ENCODE measurements at regions not wholly inside any gene's neighbourhood (a gene's known extent, or its start where the extent isn't known, plus 50 kb on each side); places are given as distances from the start of the nearest gene placed in this dataset.

- peaks cover 3% of the 10 kb centered on the region; the same call in 1 of the 2 replicates for H3K4me1 ChIP-seq (replicated peaks; ENCODE audit: insufficient read depth)
- H3K9me3 ChIP-seq (ENCODE audit: insufficient read depth, low read depth): no peaks in the 10 kb centered on the region
- no peak for DNase-seq
- H3K9me2 ChIP-seq (ENCODE audit: insufficient read depth): no peaks in the 10 kb centered on the region
- no peaks in the 10 kb centered on the region for H4K20me1 ChIP-seq (ENCODE audit: insufficient read depth)
- H3F3A ChIP-seq (ENCODE audit: insufficient read depth, low read depth): no peaks in the 10 kb centered on the region
- no peak overlapping the region for H3K4me2 ChIP-seq
- no peaks in the 10 kb centered on the region for H3K27me3 ChIP-seq (ENCODE audit: insufficient read depth, low read depth)
- no TSS peak for BruUV-seq (replicated peaks)
- intact Hi-C loops (cut with micrococcal nuclease; ENCODE audit: unreplicated experiment): no loop called here
- no peaks in the 10 kb centered on the region for H3K79me2 ChIP-seq (ENCODE audit: low read depth)
- 0 out of 2 replicates have a peak overlapping the region, but pooled peaks have one; percentile 33 for H2AFZ ChIP-seq
- TF ChIP-seq CTCF (conservative IDR thresholded peaks at IDR 0.05): no peak
- TF ChIP-seq EZH2 (IDR thresholded peaks at IDR 0.05; ENCODE audit: low read depth): no peak
- no peaks in the 10 kb centered on the region for H3K36me3 ChIP-seq (ENCODE audit: low read depth)
- CTCF ChIA-PET: no interaction called here
- POLR2A ChIA-PET (ENCODE audit: unreplicated experiment): no interaction called here
- H3K4me3 ChIP-seq: no peak overlapping the region
- no peak overlapping the region for H3K27ac ChIP-seq
These were observed 272.2 kb upstream of the CFAP20DC start for GRCh38 chr3:59321881-59322540.

- Histone ChIP-seq H3K4me2 (no peak overlapping the region), H3K4me3 (no peak overlapping the region), H3K79me2 (ENCODE audit: low read depth) (no peaks in the 10 kb centered on the region), H4K20me1 (ENCODE audit: insufficient read depth) (no peaks in the 10 kb centered on the region), H2AFZ (no peak overlapping the region), H3K4me1 (replicated peaks; ENCODE audit: insufficient read depth) (no peaks in the 10 kb centered on the region), H3F3A (ENCODE audit: insufficient read depth, low read depth) (no peaks in the 10 kb centered on the region), H3K9me2 (ENCODE audit: insufficient read depth) (no peaks in the 10 kb centered on the region), H3K27me3 (ENCODE audit: insufficient read depth, low read depth) (no peaks in the 10 kb centered on the region), H3K27ac (no peak overlapping the region), H3K36me3 (ENCODE audit: low read depth) (no peaks in the 10 kb centered on the region), H3K9me3 (ENCODE audit: insufficient read depth, low read depth) (no peaks in the 10 kb centered on the region)
- no peak for DNase-seq
- intact Hi-C loops (cut with micrococcal nuclease; ENCODE audit: unreplicated experiment): no loop called here
- BruUV-seq (replicated peaks): no TSS peak
- no peak for TF ChIP-seq CTCF (conservative IDR thresholded peaks at IDR 0.05)
- TF ChIP-seq EZH2 (IDR thresholded peaks at IDR 0.05; ENCODE audit: low read depth): no peak
- CTCF ChIA-PET: no interaction called here
- POLR2A ChIA-PET (ENCODE audit: unreplicated experiment): no interaction called here
These were observed 270.3 kb upstream of the CFAP20DC start for GRCh38 chr3:59320080-59320479.

GRCh38 chr3:59319442-59319841, 269.6 kb upstream of the CFAP20DC start:
- H3F3A ChIP-seq (ENCODE audit: insufficient read depth, low read depth): no peaks in the 10 kb centered on the region
- TF ChIP-seq CTCF (conservative IDR thresholded peaks at IDR 0.05): no peak
- POLR2A ChIA-PET (ENCODE audit: unreplicated experiment): no interaction called here
- no peaks in the 10 kb centered on the region for H3K79me2 ChIP-seq (ENCODE audit: low read depth)
- H3K4me2 ChIP-seq: no peak overlapping the region
- H3K27ac ChIP-seq: no peak overlapping the region
- no peak overlapping the region for H2AFZ ChIP-seq
- H3K9me3 ChIP-seq (ENCODE audit: insufficient read depth, low read depth): no peaks in the 10 kb centered on the region
- no peak overlapping the region for H3K4me3 ChIP-seq
- intact Hi-C loops (cut with micrococcal nuclease; ENCODE audit: unreplicated experiment): no loop called here
- no peaks in the 10 kb centered on the region for H3K4me1 ChIP-seq (replicated peaks; ENCODE audit: insufficient read depth)
- H4K20me1 ChIP-seq (ENCODE audit: insufficient read depth): no peaks in the 10 kb centered on the region
- no TSS peak for BruUV-seq (replicated peaks)
- H3K36me3 ChIP-seq (ENCODE audit: low read depth): no peaks in the 10 kb centered on the region
- H3K9me2 ChIP-seq (ENCODE audit: insufficient read depth): no peaks in the 10 kb centered on the region
- H3K27me3 ChIP-seq (ENCODE audit: insufficient read depth, low read depth): no peaks in the 10 kb centered on the region
- CTCF ChIA-PET: no interaction called here
- no peak for DNase-seq

Measured in PC-9 (cell line).